H9 (cell line): ENCODE measurements at regions not wholly inside any gene's neighbourhood (a gene's known extent, or its start where the extent isn't known, plus 50 kb on each side); places are given as distances from the start of the nearest gene placed in this dataset.

ENCODE experiments used
- DNase-seq: peaks from one replicate; pipeline ENCODE4 v3.0.0-alpha.2; 2017
- H2AFZ ChIP-seq: one replicate; pipeline ENCODE4 v1.6.1; 2013; ENCODE audit warnings: mild to moderate bottlenecking, low read length, control low read depth, moderate library complexity
- H2AK5ac ChIP-seq: 2 replicates; pipeline ENCODE4 v1.6.1; 2013; ENCODE audit warnings: low read length, control low read depth, mixed read lengths; ENCODE audit not compliant: insufficient read length
- H2BK120ac ChIP-seq: one replicate; pipeline ENCODE4 v1.6.1; 2013; ENCODE audit warnings: low read depth, mild to moderate bottlenecking, low read length, control low read depth, inconsistent platforms; ENCODE audit not compliant: poor library complexity, severe bottlenecking
- H2BK12ac ChIP-seq: 2 replicates; pipeline ENCODE4 v1.6.1; 2013; ENCODE audit warnings: low read length, control low read depth, mixed read lengths, low read depth; ENCODE audit not compliant: insufficient read length
- H2BK15ac ChIP-seq: 2 replicates; pipeline ENCODE4 v1.6.1; 2013; ENCODE audit warnings: low read depth, low read length, control low read depth
- H2BK20ac ChIP-seq: one replicate; pipeline ENCODE4 v1.6.1; 2013; ENCODE audit warnings: low read depth, mild to moderate bottlenecking, low read length, control low read depth, inconsistent platforms; ENCODE audit not compliant: poor library complexity, severe bottlenecking
- H2BK5ac ChIP-seq: 2 replicates; pipeline ENCODE4 v1.6.1; 2013; ENCODE audit warnings: low read length, control low read depth, mixed read lengths; ENCODE audit not compliant: insufficient read length
- H3K14ac ChIP-seq: 2 replicates; pipeline ENCODE4 v1.6.1; 2013; ENCODE audit warnings: low read length, control low read depth; ENCODE audit not compliant: insufficient read depth
- H3K18ac ChIP-seq: 2 replicates; pipeline ENCODE4 v1.6.1; 2013; ENCODE audit warnings: low read depth, mild to moderate bottlenecking, mixed read lengths, low read length, control low read depth; ENCODE audit not compliant: insufficient read length
- H3K23ac ChIP-seq: 2 replicates; pipeline ENCODE4 v1.6.1; 2013; ENCODE audit warnings: low read length, control low read depth, mixed read lengths, low read depth; ENCODE audit not compliant: insufficient read length
- H3K23me2 ChIP-seq: 2 replicates; pipeline ENCODE4 v1.6.1; 2013; ENCODE audit warnings: low read depth, mild to moderate bottlenecking, mixed read lengths, low read length, control low read depth; ENCODE audit not compliant: insufficient read length, poor library complexity, severe bottlenecking
- H3K27ac ChIP-seq: 2 replicates; pipeline ENCODE4 v1.5.1; 2013; ENCODE audit warnings: low read length, control low read depth, mixed read lengths, low read depth; ENCODE audit not compliant: insufficient read length
- H3K27me3 ChIP-seq: 2 replicates; pipeline ENCODE4 v1.6.1; 2013; ENCODE audit warnings: low read length, control low read depth, inconsistent platforms; ENCODE audit not compliant: insufficient read depth
- H3K4ac ChIP-seq: 2 replicates; pipeline ENCODE4 v1.6.1; 2013; ENCODE audit warnings: low read depth, mild to moderate bottlenecking, control low read depth, inconsistent platforms, low read length, moderate library complexity
- H3K4me1 ChIP-seq: 2 replicates; pipeline ENCODE4 v1.6.1; 2013; ENCODE audit warnings: low read length, control low read depth, inconsistent platforms; ENCODE audit not compliant: insufficient read depth
- H3K4me2 ChIP-seq: 2 replicates; pipeline ENCODE4 v1.6.1; 2013; ENCODE audit warnings: low read length, control low read depth, mixed read lengths; ENCODE audit not compliant: insufficient read length, insufficient read depth
- H3K56ac ChIP-seq: 2 replicates; pipeline ENCODE4 v1.6.1; 2013; ENCODE audit warnings: low read depth, mild to moderate bottlenecking, mixed read lengths, low read length, control low read depth; ENCODE audit not compliant: insufficient read length
- H3K79me1 ChIP-seq: 2 replicates; pipeline ENCODE4 v1.6.1; 2013; ENCODE audit warnings: low read depth, mild to moderate bottlenecking, moderate library complexity, low read length, control low read depth, inconsistent platforms; ENCODE audit not compliant: insufficient read depth, poor library complexity, severe bottlenecking
- H3K79me2 ChIP-seq: 2 replicates; pipeline ENCODE4 v1.6.1; 2013; ENCODE audit warnings: low read length, control low read depth, inconsistent platforms; ENCODE audit not compliant: insufficient read depth
- H3K9ac ChIP-seq: 2 replicates; pipeline ENCODE4 v1.6.1; 2013; ENCODE audit warnings: low read length, control low read depth, mixed read lengths; ENCODE audit not compliant: insufficient read length; ENCODE audit errors: extremely low read depth
- H3K9me3 ChIP-seq: one replicate; pipeline ENCODE4 v1.6.1; 2013; ENCODE audit warnings: low read depth, low read length, inconsistent platforms; ENCODE audit not compliant: control insufficient read depth
- H3T11ph ChIP-seq: one replicate; pipeline ENCODE4 v1.6.1; 2013; ENCODE audit warnings: mild to moderate bottlenecking, low read length, control low read depth, inconsistent platforms
- H4K20me1 ChIP-seq: one replicate; pipeline ENCODE4 v1.6.1; 2013; ENCODE audit not compliant: control insufficient read depth, insufficient read length, insufficient read depth
- H4K5ac ChIP-seq: 2 replicates; pipeline ENCODE4 v1.6.1; 2013; ENCODE audit warnings: low read depth, mild to moderate bottlenecking, mixed read lengths, low read length, control low read depth; ENCODE audit not compliant: insufficient read length
- H4K8ac ChIP-seq: replicated peaks from 2 replicates; pipeline ENCODE4 v1.6.1; 2013; ENCODE audit warnings: low read length, control low read depth, mixed read lengths, low read depth; ENCODE audit not compliant: insufficient read length
- H4K91ac ChIP-seq: 2 replicates; pipeline ENCODE4 v1.6.1; 2013; ENCODE audit warnings: low read depth, mild to moderate bottlenecking, moderate library complexity, mixed read lengths, low read length, control low read depth; ENCODE audit not compliant: insufficient read length
- H3K27ac Mint-ChIP-seq, 3 experiments: 2 replicates in 2 of 3; 3 replicates in 1 of 3; pipeline ENCODE4 v1.8.0; 2020 to 2021; ENCODE audit warnings: mixed read lengths in 3 of 3, mild to moderate bottlenecking in 1 of 3, moderate library complexity in 1 of 3
- H3K27me3 Mint-ChIP-seq: 2 replicates; pipeline ENCODE4 v1.8.0; 2021; ENCODE audit warnings: low read depth, mild to moderate bottlenecking, moderate library complexity, mixed read lengths
- H3K36me3 Mint-ChIP-seq, 3 experiments: 2 replicates in 2 of 3; 3 replicates in 1 of 3; pipeline ENCODE4 v1.8.0; 2020 to 2021; ENCODE audit warnings: low read depth in 3 of 3, mixed read lengths in 3 of 3; ENCODE audit not compliant: insufficient read depth in 1 of 3
- H3K4me1 Mint-ChIP-seq, 2 experiments: 2 replicates each; pipeline ENCODE4 v1.8.0; 2020; ENCODE audit warnings: mixed read lengths in 2 of 2
- H3K4me3 Mint-ChIP-seq, 2 experiments: 2 replicates in 1 of 2; 3 replicates in 1 of 2; pipeline ENCODE4 v1.8.0; 2020 to 2021; ENCODE audit warnings: mild to moderate bottlenecking in 2 of 2, mixed read lengths in 2 of 2, moderate library complexity in 1 of 2
- H3K9me3 Mint-ChIP-seq, 2 experiments: 2 replicates in 1 of 2; 3 replicates in 1 of 2; pipeline ENCODE4 v1.8.0; 2020; ENCODE audit warnings: mild to moderate bottlenecking in 2 of 2, mixed read lengths in 2 of 2, moderate library complexity in 1 of 2
- WGBS: extraction: QIAGEN DNeasy Blood & Tissue Kit; methylation state at CpG from one replicate; pipeline ENCODE4 v1.1.7; 2013; ENCODE audit warnings: missing lambda C conversion rate, low lambda C conversion rate, mixed read lengths; ENCODE audit not compliant: insufficient read length; ENCODE audit errors: extremely low coverage; 5-methylcytosine and 5-hydroxymethylcytosine counted together
- TF ChIP-seq, protein P1 (sequence below): fragments of 200-600 bp; sonication (generic); conservative IDR thresholded peaks from 3 replicates; pipeline ENCODE4 v1.8.0; 2021; ENCODE audit warnings: antibody characterized with exemption, mild to moderate bottlenecking

DNA sequence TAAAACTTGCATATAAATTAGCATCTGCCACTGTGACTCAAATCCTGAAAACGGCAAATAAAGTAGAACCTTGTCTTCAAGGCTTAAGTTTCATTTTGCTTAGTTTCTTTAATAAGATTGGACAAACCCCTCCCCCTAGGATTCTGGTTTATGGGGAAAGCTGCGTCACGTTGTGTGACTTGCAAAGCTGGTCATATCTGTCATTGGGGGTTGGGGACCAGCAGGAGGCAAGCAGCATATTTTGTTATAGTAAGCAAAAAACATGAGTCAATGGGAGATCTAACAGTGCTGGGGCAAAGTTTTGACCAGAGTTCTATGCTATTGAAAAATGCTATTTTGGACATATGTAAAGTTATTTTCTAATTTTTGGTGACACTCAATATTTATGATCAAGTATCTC is 407.3 kb downstream of the PCDH18 start:
- H3K4me3 Mint-ChIP-seq, result no peak overlapping the region
- H4K5ac ChIP-seq, result no peak overlapping the region
- no peak overlapping the region for H2BK12ac ChIP-seq
- H2BK15ac ChIP-seq, result no peak overlapping the region
- H2BK20ac ChIP-seq, result no peak overlapping the region
- H4K91ac ChIP-seq, result no peak overlapping the region
- no peaks in the 10 kb centered on the region for H3K27me3 ChIP-seq
- H3K23me2 ChIP-seq, result no peaks in the 10 kb centered on the region
- no peaks in the 10 kb centered on the region for H3K79me1 ChIP-seq
- no peaks in the 10 kb centered on the region for H3K27me3 Mint-ChIP-seq
- no peak overlapping the region for H3K18ac ChIP-seq
- H3K4me1 ChIP-seq, result no peaks in the 10 kb centered on the region
- H3K9me3 ChIP-seq, result no peaks in the 10 kb centered on the region
- H3K56ac ChIP-seq, result no peak overlapping the region
- H3T11ph ChIP-seq, result no peak overlapping the region
- TF ChIP-seq, protein P1, sequence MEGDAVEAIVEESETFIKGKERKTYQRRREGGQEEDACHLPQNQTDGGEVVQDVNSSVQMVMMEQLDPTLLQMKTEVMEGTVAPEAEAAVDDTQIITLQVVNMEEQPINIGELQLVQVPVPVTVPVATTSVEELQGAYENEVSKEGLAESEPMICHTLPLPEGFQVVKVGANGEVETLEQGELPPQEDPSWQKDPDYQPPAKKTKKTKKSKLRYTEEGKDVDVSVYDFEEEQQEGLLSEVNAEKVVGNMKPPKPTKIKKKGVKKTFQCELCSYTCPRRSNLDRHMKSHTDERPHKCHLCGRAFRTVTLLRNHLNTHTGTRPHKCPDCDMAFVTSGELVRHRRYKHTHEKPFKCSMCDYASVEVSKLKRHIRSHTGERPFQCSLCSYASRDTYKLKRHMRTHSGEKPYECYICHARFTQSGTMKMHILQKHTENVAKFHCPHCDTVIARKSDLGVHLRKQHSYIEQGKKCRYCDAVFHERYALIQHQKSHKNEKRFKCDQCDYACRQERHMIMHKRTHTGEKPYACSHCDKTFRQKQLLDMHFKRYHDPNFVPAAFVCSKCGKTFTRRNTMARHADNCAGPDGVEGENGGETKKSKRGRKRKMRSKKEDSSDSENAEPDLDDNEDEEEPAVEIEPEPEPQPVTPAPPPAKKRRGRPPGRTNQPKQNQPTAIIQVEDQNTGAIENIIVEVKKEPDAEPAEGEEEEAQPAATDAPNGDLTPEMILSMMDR, result no peak
- H2BK5ac ChIP-seq, result no peak overlapping the region
- DNase-seq, result no peak
- no peak overlapping the region for H3K27ac Mint-ChIP-seq
- H4K20me1 ChIP-seq, result no peaks in the 10 kb centered on the region
- no peak overlapping the region for H4K8ac ChIP-seq
- no peaks in the 10 kb centered on the region for H3K79me2 ChIP-seq
- no peak overlapping the region for H2BK120ac ChIP-seq
- H3K14ac ChIP-seq, result no peak overlapping the region
- H3K4me1 Mint-ChIP-seq, result no peaks in the 10 kb centered on the region
- no peak overlapping the region for H3K4me2 ChIP-seq
- WGBS, result no CpG with 5 or more reads among the region's 3 CpGs
- H2AK5ac ChIP-seq, result no peak overlapping the region
- no peak overlapping the region for H3K9ac ChIP-seq
- no peak overlapping the region for H2AFZ ChIP-seq
- H3K36me3 Mint-ChIP-seq, result no peaks in the 10 kb centered on the region
- H3K4ac ChIP-seq, result no peak overlapping the region
- no peaks in the 10 kb centered on the region for H3K9me3 Mint-ChIP-seq
- H3K23ac ChIP-seq, result no peak overlapping the region
- no peak overlapping the region for H3K27ac ChIP-seq
